Activated CD4-positive, alpha-beta T cell treated with anti-CD3 and anti-CD28 coated beads, Interleukin-2, amount 50 U/mL, for 4 hours (primary cell): ENCODE measurements at regions not wholly inside any gene's neighbourhood (a gene's known extent, or its start where the extent isn't known, plus 50 kb on each side); places are given as distances from the start of the nearest gene placed in this dataset.

Experiments used
- DNase-seq, 2 experiments: peaks; one replicate each; pipeline ENCODE4 v3.0.0-alpha.2; 2020

DNA sequence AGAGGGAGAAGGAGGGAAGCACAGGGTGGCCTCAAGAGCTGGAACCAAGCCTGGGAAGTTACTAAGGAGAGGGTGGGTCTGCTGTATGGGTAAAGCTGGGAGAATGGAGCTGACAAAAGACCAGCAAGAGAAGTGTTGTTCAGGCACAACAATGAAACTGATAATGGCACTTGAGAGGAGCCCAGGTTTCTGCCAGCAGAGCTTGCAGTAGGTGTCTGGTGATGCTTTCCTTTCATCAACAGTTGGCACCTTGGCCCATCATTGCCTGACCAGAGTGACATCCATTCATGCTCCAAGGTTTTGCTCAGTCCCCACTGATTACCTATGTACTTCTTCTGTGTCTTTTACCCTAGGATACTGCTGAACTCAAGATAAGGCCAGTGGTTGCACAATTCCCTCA lies 92.9 kb upstream of the CXCR4 start:
- no peak for DNase-seq

DNA sequence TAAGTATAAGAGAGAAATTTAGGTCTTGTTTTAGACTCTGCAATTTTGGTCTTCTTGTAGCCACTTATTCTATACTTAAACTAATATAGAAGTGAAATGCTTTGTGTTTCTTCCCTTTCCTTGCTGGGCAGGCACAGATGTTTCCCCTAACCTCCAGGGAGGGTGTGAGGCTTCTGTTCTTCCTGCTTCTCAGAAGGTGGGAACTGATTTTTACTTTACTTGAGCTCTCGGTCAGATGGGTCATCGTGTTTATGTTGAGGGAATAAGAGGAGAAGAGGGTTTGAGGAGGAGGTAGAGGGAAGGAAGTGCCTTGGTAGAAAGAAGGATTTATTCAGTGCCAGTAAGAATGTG lies 92.5 kb upstream of the CXCR4 start:
- no peak for DNase-seq

DNA sequence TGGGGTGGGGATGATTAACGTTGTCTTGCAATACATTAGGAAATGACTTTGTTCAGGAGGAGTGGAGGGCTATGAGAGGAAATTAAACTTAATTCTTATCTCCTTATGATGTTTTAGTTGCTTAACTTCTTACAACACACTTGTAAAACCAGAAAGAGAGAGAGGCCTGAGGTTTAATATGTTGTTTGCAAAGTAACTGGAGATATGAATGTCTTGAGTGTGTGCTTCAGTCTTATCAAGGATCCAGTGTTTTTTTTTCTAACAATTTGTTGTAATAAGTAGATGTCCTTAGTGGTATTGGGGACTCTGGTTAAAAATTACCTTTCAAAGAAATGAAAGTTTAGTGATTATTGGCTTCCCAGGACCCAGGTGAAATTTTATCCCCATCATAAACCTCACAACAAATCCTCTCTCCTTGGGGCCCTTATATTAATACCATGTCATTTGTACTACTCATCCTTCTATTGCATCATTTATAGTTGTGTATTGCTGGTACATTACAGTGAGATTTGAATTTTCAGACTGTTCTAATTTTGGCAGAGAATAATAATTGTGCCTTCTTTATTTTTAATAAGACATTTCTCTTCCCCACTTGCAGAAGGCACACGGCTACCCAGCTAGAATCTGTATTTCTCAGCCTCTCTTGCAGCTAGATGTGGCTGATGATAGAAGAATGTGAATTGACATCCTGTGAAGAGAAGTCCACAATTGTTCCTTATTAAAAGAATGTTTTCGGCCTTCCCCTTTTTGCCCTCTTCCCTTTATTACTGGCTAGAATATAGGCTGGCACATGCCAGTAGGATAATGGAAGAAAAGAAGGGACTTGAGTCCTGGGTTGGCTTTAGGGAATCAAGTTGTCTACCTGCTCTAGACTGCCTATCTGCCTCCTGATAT lies 91.9 kb upstream of the CXCR4 start:
- no peak for DNase-seq

DNA sequence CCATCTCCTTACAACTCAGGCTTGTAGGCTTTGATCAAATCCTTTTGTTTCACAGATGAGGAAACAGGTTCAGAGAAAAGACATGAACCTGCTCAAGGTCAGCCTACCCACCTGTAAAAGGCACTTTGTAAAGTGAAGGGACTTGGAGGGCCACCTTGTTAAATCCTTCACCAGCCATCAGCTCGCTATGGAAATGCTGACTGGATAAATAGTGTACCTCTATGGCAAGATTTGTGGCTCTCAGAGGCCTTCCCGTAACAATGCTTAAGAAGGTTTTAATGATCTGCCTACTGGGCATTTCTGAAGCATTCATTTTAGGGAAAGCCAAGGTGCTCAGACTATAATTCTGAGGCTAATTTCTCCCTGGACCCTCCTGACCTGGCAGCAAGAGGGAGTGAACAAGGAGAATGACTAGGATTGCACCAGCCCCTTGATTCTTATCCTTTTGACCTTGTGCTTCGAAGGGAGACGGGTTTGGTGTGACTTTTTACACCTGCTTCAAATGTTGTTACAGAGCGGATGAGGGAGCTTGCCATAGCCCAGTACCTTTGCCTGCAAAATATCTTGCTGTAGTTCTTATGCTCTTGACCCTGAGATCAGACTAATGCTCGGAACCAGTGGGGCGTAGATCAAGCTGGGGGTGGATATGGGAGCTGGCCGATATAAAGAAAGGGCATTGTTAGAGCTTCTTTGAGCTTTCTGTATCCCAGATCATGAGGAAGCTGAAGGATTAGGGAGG lies 90.9 kb upstream of the CXCR4 start:
- DNase-seq = no peak

DNA sequence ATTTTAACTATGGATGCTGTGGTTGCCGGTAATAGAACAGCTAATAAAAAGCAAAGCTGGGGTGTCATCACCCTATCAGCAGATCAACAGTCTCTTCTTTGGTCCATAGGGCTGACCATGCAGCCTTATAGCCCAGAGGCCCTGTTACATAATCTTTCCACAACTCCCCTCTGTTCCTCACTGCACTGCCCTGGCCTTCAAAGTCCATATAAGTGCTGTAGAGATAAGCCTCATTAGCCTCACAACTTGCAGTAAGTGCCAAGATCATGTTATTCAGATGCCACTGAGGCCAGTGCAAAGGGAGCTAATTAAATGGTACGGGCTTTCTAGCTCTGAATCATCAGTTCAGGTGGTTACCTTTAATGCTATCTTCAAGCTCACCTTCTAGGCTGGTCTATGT lies 89.7 kb upstream of the CXCR4 start:
- DNase-seq = no peak

DNA sequence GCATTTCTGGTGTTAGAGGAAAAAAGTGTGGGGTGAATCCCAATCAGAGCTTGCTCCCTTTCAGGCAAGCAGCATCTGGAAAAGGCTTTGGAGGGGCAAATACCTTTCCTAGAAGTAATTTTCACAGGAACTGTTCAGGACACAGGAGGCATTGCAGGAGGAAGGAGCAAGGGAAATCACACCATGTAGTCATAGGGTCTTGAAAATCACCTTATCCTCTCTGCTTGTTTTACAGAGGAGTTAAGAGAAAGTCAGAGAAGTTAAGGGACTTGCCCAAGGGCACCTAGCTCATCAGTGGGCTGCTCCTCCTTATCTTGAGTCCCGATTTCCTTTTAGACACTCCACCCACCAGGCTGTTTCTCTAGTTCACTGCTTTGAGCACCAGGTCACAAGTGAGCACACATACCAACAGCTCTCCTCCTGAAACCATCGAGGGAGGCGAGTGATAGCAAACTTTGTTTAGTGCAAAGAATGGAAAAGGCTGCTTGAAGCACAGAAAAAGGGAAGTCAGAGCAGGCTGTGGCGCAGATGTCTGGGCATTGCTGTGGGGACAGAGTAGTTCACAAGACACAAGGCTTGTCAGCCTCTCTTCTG lies 89.2 kb upstream of the CXCR4 start:
- DNase-seq = no peak

DNA sequence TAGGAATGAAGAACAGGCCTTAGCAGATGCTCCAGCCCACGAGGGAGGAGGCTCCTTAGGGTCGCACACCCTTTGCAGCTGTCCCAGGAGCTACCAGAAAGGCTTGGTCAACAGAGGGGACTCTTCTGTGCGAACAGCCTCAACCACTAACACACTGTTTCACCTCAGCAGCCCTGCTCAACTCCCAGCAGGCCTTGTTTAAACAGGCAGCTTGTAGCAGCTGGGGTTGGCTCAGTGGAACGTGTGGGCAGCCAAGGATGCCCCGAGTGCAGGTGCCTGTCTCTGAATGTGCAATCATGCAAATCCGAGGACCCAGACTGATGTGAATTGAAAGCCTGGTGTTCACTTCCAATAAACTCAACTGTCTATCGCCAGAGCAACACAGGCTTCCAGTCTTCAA lies 88.7 kb upstream of the CXCR4 start:
- no peak for DNase-seq

DNA sequence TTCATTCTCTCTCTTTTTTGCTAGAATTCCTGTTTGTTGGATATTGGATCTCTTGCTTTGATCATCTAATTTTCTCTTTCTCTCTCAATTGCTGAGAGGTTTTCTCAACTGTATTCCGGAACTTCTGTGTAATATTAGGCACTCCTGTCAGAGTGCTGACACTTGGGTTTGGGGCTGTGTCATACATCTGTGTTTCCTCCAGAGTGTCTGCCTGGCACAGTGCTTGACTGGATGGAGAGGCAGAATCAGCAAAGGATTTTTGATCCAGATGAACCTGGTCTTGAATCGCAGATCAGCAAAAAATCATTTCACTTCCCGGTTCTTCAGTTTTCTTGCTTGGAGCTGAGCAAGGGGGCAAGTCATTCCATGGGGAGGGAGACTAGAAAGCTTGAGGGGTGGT lies 87.7 kb upstream of the CXCR4 start:
- DNase-seq = no peak

DNA sequence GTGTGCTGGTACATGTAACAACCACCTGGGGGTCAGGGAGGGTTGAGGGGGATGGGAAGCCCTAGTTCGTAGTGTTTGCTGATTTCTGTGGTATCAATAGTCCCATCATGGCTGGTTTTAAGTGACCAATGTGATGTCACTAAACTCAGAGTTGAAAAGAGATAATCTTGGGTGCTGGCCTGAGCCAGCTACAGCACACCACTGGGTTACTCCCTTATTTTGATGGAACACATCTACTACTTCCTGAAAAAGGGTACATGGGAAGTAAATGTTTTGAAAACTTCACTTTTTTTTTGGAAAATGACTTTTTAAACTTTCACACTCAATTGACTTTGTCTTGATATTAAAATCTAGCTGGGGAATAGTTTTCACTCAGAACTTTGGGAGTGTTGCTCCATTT lies 87.0 kb upstream of the CXCR4 start:
- DNase-seq = no peak

DNA sequence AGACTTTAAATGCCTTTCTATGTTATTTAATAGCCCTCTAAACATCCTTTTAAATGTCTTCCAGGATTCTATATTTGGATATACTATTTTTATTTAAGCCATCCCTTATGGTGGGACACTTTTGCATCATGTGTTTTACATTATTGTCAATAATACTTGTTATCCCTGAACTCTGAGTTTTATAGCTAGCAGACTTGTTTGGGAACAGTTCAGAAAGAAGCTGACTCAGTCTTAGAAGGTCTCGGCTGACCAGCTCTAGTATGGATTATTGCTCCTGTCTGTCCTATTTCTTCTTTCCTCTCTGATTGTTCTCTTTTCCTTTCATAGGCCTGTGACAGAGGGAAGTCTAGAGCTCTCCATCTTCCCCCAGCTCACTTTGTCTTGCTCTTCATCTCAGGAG lies 77.3 kb upstream of the CXCR4 start:
- DNase-seq = no peak

DNA sequence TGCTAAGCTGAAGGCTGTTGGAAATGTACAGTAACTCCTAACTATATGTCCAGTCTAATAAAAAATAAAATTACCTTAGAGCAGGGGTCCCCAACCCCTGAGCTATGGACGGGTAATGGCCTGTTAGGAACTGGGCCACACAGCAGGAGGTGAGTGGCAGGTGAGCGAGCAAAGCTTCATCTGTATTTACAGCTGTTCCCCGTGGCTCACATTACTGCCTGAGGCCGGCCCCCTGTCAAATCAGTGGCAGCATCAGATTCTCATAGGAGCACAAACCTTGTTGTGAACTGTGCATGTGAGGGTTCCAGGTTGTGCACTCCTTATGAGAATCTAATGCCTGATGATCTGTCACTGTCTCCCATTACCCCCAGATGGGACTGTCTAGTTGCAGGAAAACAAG lies 73.1 kb upstream of the CXCR4 start:
- DNase-seq = no peak

DNA sequence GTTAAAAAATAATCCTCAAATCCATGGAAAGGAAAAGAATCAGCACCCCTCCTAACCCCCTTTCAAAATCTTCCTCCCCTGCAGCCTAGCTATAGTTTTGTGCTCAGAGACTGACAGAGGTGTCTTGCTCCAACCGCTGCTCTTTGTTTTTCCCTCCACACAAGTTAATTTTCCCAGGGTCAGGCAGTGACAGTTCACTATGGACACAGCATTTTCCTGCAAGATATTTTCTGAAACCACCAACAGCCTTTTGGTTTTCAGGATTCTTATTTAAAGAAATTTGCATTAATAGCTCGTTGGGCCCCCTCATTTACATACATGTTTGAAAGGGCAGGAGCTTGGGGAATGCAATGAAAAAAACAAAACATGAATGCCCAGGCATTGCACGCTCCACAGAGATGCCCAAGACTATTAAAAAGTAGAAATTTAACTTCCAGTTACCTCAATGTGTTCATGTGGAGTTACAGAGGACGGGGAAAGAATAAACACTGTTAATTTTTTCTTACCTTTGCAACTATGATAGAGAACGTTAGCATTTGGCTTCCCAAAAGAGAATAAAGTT lies 71.4 kb upstream of the CXCR4 start:
- no peak for DNase-seq

DNA sequence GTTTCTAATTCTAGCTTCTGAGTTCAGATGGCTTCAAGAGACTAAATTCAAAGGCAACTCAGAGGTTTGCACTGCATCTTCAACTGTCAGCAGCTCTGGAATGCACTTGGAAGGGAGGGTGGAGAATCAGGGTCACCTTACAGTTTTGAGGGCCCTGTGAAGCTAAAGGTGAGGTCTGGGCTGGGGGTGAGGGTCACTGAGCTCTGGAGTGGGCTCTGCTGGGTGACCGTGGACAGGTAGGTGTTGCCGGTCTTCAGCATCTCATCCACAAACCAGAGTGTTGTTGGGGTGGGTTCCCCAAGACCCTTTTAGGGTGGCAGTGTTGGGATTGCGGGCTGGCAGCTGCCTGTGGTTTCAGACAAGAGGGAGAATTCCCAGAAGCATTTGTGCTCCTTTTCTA lies 70.1 kb upstream of the CXCR4 start:
- DNase-seq = no peak

DNA sequence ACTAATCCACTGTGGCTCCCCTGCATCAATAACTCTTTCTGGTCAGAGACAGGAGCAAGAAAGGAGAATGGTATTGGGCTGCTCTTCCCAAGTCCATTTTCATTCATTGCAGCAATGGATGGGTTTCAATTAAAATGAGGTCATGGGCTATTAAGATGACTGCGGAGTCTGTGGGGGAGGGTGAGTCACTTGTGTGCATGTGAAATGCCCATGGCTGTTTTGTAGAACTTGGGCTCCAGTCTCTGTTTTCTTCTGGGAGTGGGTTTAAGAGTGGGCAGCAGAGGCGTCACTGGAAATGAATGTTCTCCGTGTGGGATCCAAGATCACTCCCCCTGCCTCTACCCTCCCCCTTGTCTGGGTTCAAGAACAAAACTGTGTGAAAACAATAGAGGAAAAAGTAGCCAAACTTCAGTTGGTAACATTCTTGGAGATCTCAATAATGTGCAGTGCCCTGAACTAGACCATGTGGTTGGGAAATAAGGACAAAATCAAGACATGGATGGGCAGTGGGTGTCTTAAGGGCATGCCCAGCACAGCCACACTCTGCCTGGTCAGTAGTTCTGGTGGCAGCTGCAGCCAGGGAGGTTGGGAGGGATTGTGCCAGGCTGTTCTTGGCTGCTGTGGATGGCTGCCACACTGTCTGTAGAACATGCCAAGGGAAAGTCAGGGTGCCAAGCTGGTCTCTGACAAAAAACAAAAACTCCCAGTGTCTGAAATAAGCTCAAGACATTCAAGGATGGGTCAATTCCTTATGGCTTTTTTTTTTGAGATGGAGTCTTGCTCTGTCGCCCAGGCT lies 68.2 kb upstream of the CXCR4 start:
- DNase-seq = no peak

DNA sequence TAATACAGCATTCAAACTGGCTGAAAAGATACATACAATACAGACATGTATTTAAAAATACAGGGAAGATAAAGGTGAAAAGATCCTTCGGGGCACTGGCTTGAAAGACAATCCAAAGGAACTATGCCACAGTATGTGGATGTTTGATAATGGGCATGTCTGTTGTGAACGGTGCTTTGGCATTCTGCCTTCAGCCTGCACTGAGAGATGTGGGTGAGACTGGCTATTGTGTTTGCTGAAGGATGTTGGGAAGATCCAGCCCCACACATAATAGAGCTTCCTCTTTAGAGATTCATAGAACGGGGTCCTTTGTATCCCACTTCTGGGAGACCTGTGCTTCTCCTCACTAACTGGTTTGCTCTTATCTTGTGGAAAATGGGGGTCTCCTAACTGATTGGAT lies 65.1 kb upstream of the CXCR4 start:
- no peak for DNase-seq

DNA sequence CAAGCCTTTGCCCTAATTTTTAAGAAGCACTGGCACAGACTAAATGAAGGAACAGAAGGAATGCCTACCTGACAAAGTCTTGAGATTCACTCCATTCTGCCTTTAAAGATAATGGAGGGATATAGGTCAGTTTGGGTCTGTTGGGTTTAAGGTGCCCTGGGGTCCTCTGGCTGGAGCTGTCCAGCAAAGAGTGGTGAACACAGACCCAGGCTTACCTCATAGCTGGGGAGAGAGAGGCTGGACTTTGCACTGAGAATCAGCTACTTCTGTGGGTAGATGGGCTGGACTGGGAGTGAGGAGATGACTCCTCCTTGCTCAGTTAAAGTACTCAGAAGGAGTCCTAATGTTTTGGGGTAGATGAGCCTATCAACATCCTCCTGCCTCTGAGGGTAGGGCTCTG lies 64.4 kb upstream of the CXCR4 start:
- no peak for DNase-seq

DNA sequence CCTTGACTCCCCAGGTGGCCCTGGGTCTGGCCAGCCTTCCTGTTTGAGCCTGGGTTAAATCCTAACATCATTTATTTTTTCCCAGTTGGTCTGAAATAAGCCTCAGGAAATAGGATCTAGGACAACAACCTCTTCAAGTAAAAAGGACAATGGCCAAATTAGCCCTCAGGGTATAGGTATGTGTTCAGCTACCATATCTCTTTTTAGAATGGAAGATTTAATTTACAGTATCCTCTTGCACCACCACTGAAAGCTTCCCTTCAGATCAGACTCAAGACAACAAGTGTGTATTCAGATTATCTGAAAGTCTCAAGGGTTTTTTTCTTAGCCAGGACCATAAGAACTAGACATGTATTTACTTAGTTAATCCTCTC lies 61.6 kb upstream of the CXCR4 start:
- DNase-seq = no peak

DNA sequence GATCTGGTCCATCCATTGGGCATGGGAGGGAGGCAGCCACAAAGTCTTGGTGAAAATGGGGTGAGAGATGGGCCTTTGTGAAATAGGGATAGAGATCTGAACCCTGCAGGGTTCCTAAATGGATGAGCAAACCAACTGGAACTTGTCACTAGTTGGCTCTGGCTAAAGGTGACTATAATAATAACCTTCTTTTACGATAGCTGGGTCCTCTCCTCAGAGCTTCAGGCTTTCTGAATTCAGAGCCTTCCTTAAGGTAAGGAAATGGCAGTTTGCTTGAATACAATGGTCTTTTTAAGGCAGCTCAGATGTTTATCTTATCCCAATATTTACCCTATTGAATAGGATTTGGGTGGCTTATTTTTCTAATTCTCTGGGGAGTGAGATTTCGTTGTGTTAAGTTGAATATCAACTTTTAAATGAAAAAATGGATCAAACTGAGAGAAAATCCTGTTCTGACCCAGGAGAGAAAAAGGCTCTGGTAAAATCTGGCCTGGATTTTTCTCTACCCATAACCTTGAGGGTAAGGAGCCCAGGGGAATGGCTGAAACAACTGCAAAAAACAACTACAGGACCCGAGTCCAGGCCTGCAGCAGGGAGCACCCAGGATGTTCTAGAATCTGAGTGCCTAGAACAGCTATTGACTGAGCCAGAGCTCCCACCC lies 61.1 kb upstream of the CXCR4 start:
- no peak for DNase-seq

DNA sequence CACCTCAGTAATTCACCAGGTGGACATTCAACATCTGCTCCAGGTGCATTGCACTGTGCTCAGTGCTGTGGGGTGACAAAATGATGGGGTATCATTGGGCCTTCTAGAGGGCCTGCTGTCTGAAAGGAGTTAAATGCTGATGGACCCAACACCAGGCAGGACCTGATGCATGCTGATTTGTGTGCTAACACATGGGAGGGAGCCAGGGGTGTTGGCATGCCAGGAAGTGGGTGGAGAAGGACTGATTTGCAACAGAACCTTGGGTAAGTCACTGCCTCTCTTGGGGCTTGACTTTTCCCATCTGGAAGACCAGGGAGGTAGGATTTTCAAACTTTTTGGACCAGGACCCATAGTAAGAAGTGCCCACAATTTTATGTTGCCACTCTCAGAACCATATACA lies 57.9 kb upstream of the CXCR4 start:
- DNase-seq = no peak

DNA sequence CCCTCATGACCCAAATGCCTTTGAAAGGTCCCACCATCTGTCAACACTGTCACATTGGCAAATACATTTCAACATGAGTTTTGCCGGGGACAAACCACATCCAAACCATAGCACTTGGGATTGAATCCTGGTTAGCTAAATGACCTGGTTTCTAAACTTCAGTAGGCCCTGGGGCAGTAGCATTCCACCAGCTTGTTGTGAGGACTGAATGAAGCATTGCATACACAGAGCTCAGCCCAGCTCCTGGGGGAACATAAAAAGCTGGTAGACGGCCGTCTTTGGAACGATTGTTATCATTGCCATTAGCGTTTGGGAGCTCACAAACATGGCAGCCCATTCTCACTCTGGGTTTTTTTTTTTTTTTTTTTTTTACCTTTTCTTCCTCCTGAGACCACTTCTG lies 57.5 kb upstream of the CXCR4 start:
- no peak for DNase-seq

DNA sequence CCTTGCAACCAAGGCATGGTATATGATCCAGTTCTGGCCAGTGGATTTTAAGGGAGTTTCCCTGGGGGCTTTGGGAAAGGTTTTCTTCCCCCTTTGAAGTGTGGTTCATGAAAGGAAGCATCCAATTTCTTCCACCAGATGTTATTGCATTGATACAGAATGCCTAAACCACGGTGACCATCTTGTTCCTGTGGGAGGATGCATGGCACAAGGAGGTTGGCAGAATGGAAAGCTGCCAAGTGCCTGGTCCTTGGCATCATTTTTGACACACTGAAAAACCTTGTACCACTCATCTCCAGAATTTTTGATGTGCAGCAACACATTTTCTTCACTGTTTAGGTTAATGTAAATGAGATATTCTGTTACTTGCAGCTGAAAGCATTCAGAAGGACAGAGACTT lies 55.2 kb upstream of the CXCR4 start:
- DNase-seq = no peak

DNA sequence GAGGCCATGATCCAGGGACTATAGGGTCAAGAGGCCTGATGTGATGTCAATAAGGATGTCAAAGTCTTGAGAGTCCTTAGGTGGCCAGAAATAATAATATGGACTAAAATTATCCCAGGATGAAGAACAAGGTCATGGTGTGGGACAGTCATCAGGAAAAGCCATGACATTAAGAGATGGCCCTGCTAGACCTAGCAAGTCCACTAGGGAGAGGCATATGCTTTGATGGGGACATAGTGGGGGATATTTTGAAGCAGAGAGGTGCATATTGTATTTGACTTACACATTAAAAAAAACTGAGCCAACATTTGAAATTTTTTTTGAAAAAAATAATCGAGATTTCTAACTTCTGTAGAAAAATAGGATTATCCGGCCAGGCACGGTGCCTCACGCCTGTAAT lies 53.3 kb upstream of the CXCR4 start:
- DNase-seq = no peak

DNA sequence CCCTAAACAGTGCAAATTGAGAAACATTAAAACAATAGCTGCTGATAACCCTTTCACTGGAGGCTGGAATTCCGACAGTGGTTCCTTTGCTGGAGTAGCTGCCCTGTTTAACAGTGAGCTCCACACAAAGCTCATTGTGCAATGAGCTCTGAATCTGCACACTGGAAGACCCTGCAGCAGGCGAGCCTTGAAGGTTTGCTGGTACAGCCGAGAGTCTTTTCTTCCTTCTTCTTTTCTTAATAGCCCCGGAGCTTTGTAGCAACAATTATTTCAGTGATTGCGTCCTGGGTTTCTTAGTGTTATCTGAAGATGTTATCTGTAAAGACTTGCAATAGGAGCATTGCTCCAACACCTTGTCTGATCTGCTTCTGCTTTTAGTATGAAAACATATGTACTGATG lies 50.8 kb upstream of the CXCR4 start:
- DNase-seq = no peak
